Lower lobe of right lung (tissue), 2 donors: ENCODE measurements at regions not wholly inside any gene's neighbourhood (a gene's known extent, or its start where the extent isn't known, plus 50 kb on each side); places are given as distances from the start of the nearest gene placed in this dataset.

Experiments
- ATAC-seq, 2 donors: fragments of 200-7000 bp; cut with Tn5 transposase; one replicate each; pipeline ENCODE4 v1.9.1; 2020 to 2022; ENCODE audit warnings: mild to moderate bottlenecking in 2 of 2, moderate library complexity in 2 of 2
- DNase-seq: peaks from one replicate; pipeline ENCODE4 v3.0.0-alpha.2; 2020
- H3K27ac ChIP-seq: fragments of 200-600 bp; one replicate; pipeline ENCODE4 v1.8.0; 2022
- H3K27me3 ChIP-seq: fragments of 200-600 bp; one replicate; pipeline ENCODE4 v1.8.0; 2022; ENCODE audit warnings: low read depth
- H3K36me3 ChIP-seq: fragments of 200-600 bp; one replicate; pipeline ENCODE4 v1.8.0; 2022; ENCODE audit warnings: mild to moderate bottlenecking
- H3K4me1 ChIP-seq: fragments of 200-600 bp; one replicate; pipeline ENCODE4 v1.8.0; 2022
- H3K4me3 ChIP-seq: fragments of 200-600 bp; one replicate; pipeline ENCODE4 v1.8.0; 2022; ENCODE audit warnings: mild to moderate bottlenecking
- H3K9me3 ChIP-seq: fragments of 200-600 bp; one replicate; pipeline ENCODE4 v1.8.0; 2022
- CTCF ChIP-seq: fragments of 200-600 bp; IDR thresholded peaks from one replicate; pipeline ENCODE4 v1.8.0; 2022; ENCODE audit warnings: antibody characterized with exemption, mild to moderate bottlenecking
- intact Hi-C: fragments of 100-400 bp; cut with DNase I; formaldehyde crosslinking; loops from one replicate; pipeline ENCODE4 v1.11.0; 2022
- donor health status: DM: no; HTN: yes; CAD: no; lungs with severe emphysema.

- Histone ChIP-seq H3K9me3 (no peaks in the 10 kb centered on the region), H3K36me3 (no peaks in the 10 kb centered on the region), H3K4me3 (no peak overlapping the region), H3K27me3 (no peaks in the 10 kb centered on the region), H3K4me1 (no peaks in the 10 kb centered on the region), H3K27ac (no peak overlapping the region)
- no peak for TF ChIP-seq CTCF
- intact Hi-C loops = no loop called here
- DNase-seq (no peak), ATAC-seq (no peak)
Observed at GRCh38 chr10:108385963-108386362, 1221.5 kb upstream of the SORCS1 start.

GRCh38 chr10:108384378-108384777 lies 1219.9 kb upstream of the SORCS1 start:
- no peaks in the 10 kb centered on the region for H3K36me3 ChIP-seq
- no peaks in the 10 kb centered on the region for H3K4me1 ChIP-seq
- H3K9me3 ChIP-seq = no peaks in the 10 kb centered on the region
- ATAC-seq (no peak), DNase-seq (no peak)
- intact Hi-C loops = no loop called here
- H3K4me3 ChIP-seq = no peak overlapping the region
- no peak for TF ChIP-seq CTCF
- H3K27ac ChIP-seq = no peak overlapping the region
- H3K27me3 ChIP-seq = no peaks in the 10 kb centered on the region

DNA sequence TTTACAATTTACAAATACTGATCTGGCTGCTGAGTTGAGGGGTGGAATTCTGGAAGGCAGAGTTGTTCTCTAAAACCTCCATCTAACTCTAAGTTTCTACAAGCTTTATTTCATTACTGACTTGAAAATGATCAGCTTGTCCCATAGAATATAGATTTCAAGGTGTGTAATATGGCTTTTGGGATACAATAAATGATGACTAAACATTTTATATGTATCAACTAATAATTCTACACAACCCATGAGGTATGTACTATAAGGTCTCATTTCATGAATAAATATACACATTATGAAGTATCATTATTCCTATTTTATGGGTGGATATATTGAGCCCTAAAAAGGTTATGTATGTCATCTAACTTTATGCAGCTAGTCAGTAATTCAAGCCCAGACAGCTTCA lies 1214.3 kb upstream of the SORCS1 start:
- H3K27ac ChIP-seq = no peak overlapping the region
- TF ChIP-seq CTCF = no peak
- no peak for ATAC-seq
- no peaks in the 10 kb centered on the region for H3K9me3 ChIP-seq
- H3K36me3 ChIP-seq = no peaks in the 10 kb centered on the region
- no peak overlapping the region for H3K4me3 ChIP-seq
- H3K27me3 ChIP-seq = no peaks in the 10 kb centered on the region
- intact Hi-C loops = no loop called here
- no peaks in the 10 kb centered on the region for H3K4me1 ChIP-seq
- DNase-seq = no peak

DNA sequence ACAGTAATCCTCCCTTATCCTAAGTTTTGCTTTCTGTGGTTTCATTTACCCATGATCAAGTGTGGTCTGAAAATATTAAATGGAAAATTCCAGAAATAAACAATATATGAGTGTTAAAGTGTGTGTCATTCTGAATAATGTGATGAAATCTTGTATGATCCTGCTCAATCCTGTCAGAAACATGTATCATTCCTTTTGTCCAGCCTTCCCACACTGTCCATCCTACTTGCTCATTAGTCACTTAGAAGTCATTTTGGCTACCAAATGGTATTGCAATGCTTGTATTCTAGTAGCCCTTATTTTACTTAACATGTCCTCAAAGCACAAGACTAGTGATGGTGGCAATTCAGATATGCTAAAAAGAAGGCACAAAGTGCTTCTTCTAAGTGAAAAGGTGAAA lies 1211.2 kb upstream of the SORCS1 start:
- no peak for TF ChIP-seq CTCF
- intact Hi-C loops = no loop called here
- DNase-seq (no peak), ATAC-seq (no peak)
- Histone ChIP-seq H3K4me1 (no peaks in the 10 kb centered on the region), H3K27me3 (no peaks in the 10 kb centered on the region), H3K36me3 (no peaks in the 10 kb centered on the region), H3K9me3 (no peaks in the 10 kb centered on the region), H3K4me3 (no peak overlapping the region), H3K27ac (no peak overlapping the region)

GRCh38 chr10:108374991-108375390 lies 1210.5 kb upstream of the SORCS1 start:
- no peak for TF ChIP-seq CTCF
- no peaks in the 10 kb centered on the region for H3K9me3 ChIP-seq
- no peaks in the 10 kb centered on the region for H3K27me3 ChIP-seq
- no peak overlapping the region for H3K4me3 ChIP-seq
- DNase-seq (no peak), ATAC-seq (no peak)
- intact Hi-C loops = no loop called here
- H3K36me3 ChIP-seq = no peaks in the 10 kb centered on the region
- no peaks in the 10 kb centered on the region for H3K4me1 ChIP-seq
- H3K27ac ChIP-seq = no peak overlapping the region

GRCh38 chr10:108365541-108365940 lies 1201.0 kb upstream of the SORCS1 start:
- H3K4me3 ChIP-seq = no peak overlapping the region
- intact Hi-C loops = no loop called here
- ATAC-seq = no peak
- H3K27ac ChIP-seq = no peak overlapping the region
- no peaks in the 10 kb centered on the region for H3K27me3 ChIP-seq
- no peaks in the 10 kb centered on the region for H3K36me3 ChIP-seq
- TF ChIP-seq CTCF = no peak
- H3K4me1 ChIP-seq = no peaks in the 10 kb centered on the region
- DNase-seq = no peak
- H3K9me3 ChIP-seq = no peaks in the 10 kb centered on the region
